ENCODE measurements at regions not wholly inside any gene's neighbourhood (a gene's known extent, or its start where the extent isn't known, plus 50 kb on each side); places are given as distances from the start of the nearest gene placed in this dataset.

DNA sequence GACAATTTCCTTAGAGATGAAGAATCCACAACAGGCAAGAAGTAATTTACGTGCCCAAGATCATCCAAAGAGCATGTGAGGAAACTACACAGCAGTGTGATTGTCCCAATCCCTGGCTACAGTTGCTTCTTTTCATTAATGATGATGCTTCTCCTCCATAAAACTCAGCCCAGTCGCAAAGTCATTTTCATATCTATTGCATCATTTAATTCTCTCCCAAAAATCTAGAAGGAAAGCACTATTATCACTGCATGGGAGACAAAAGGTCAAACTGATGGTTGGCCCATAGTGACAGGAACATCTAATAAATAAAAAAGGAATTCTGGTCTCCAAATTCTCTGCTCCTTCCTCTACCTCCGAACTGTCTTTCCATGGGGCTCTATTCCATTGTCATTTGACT, 103.5 kb upstream of the SERP2 start:
- TF ChIP-seq SUZ12 (IDR thresholded peaks at IDR 0.05) (no peak), SP1 (IDR thresholded peaks at IDR 0.05) (no peak), HDGF (IDR thresholded peaks at IDR 0.05; ENCODE audit: borderline replicate concordance) (no peak), ZNF384 (IDR thresholded peaks at IDR 0.05) (no peak), NFRKB (IDR thresholded peaks at IDR 0.05) (no peak), LEF1 (IDR thresholded peaks at IDR 0.05; ENCODE audit: borderline replicate concordance) (no peak), FOXM1 (IDR thresholded peaks at IDR 0.05; ENCODE audit: borderline replicate concordance) (no peak), BHLHE40 (IDR thresholded peaks at IDR 0.05; ENCODE audit: borderline replicate concordance) (no peak), L3MBTL2 (conservative IDR thresholded peaks at IDR 0.05) (no peak), ARNT (IDR thresholded peaks at IDR 0.05) (no peak)
- TF ChIP-seq, protein P1, sequence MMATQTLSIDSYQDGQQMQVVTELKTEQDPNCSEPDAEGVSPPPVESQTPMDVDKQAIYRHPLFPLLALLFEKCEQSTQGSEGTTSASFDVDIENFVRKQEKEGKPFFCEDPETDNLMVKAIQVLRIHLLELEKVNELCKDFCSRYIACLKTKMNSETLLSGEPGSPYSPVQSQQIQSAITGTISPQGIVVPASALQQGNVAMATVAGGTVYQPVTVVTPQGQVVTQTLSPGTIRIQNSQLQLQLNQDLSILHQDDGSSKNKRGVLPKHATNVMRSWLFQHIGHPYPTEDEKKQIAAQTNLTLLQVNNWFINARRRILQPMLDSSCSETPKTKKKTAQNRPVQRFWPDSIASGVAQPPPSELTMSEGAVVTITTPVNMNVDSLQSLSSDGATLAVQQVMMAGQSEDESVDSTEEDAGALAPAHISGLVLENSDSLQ (IDR thresholded peaks at IDR 0.05): no peak
